ENCODE measurements at regions not wholly inside any gene's neighbourhood (a gene's known extent, or its start where the extent isn't known, plus 50 kb on each side); places are given as distances from the start of the nearest gene placed in this dataset.

DNA sequence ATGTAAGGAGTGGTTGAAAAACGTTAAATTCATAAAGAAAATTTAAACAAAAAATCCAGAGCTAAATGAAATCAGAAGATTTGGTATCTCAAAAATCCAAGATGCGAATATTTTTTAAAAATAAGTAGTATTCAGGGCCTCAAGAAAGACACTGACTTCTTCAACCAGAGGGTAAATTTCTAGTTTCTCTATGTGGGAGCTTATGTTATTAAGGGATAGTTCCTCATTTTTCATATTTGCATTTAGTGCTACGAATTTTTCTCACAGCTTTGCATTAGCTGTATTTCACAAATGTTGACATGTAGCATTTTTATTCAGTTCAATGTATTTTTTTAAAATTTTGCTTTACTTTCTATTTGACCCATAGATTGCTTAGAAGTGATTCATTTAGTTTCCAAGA is 454.7 kb downstream of the CBLN2 start:
- no peak for ATAC-seq (ENCODE audit: low read depth)
- no peaks in the 10 kb centered on the region for H3K9me3 ChIP-seq (ENCODE audit: severe bottlenecking)

DNA sequence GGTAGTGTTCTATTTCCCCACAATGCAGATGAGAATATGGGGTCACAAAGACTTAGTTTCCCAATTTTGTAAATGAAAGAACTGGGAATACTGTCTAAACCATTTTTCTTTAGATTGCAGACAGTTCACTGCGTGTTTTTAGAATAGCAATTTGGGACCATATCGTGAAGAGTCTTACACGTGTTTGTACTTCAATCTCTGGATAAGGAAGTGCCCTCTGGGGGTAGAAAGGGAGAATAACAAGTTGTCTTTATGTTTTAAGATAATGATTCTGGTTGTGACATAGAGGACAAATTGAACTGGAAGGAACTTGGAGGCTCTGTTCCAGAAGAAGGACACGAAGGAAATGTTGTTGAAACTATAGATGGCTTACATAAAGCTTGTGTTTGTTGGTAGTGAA is 457.7 kb downstream of the CBLN2 start:
- ATAC-seq (ENCODE audit: low read depth) (no peak; the same call in 2 of the 3 replicates), DNase-seq (ENCODE audit: low spot score) (no peak)
- H3K27me3 ChIP-seq (ENCODE audit: insufficient read depth, poor library complexity, severe bottlenecking): no peaks in the 10 kb centered on the region
- TF ChIP-seq, protein P1, sequence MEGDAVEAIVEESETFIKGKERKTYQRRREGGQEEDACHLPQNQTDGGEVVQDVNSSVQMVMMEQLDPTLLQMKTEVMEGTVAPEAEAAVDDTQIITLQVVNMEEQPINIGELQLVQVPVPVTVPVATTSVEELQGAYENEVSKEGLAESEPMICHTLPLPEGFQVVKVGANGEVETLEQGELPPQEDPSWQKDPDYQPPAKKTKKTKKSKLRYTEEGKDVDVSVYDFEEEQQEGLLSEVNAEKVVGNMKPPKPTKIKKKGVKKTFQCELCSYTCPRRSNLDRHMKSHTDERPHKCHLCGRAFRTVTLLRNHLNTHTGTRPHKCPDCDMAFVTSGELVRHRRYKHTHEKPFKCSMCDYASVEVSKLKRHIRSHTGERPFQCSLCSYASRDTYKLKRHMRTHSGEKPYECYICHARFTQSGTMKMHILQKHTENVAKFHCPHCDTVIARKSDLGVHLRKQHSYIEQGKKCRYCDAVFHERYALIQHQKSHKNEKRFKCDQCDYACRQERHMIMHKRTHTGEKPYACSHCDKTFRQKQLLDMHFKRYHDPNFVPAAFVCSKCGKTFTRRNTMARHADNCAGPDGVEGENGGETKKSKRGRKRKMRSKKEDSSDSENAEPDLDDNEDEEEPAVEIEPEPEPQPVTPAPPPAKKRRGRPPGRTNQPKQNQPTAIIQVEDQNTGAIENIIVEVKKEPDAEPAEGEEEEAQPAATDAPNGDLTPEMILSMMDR (IDR thresholded peaks at IDR 0.05; ENCODE audit: poor library complexity, severe bottlenecking): peak; percentile 67
- H3K4me3 ChIP-seq (ENCODE audit: severe bottlenecking): no peak overlapping the region
- no peak overlapping the region for H3K27ac ChIP-seq (ENCODE audit: poor library complexity, severe bottlenecking)
- H3K36me3 ChIP-seq (ENCODE audit: low read depth): no peaks in the 10 kb centered on the region
- no peaks in the 10 kb centered on the region for H3K9me3 ChIP-seq (ENCODE audit: severe bottlenecking)
- H3K4me1 ChIP-seq (ENCODE audit: insufficient read depth, poor library complexity, severe bottlenecking): no peaks in the 10 kb centered on the region

More for the DNA sequence above, 454.7 kb downstream of the CBLN2 start:
- Histone ChIP-seq H3K4me1 (ENCODE audit: insufficient read depth, poor library complexity, severe bottlenecking) (no peaks in the 10 kb centered on the region), H3K4me3 (ENCODE audit: severe bottlenecking) (no peak overlapping the region), H3K27me3 (ENCODE audit: insufficient read depth, poor library complexity, severe bottlenecking) (no peaks in the 10 kb centered on the region), H3K27ac (ENCODE audit: poor library complexity, severe bottlenecking) (no peak overlapping the region), H3K36me3 (ENCODE audit: low read depth) (no peaks in the 10 kb centered on the region)
- TF ChIP-seq, protein P1 (IDR thresholded peaks at IDR 0.05; ENCODE audit: poor library complexity, severe bottlenecking): no peak
- DNase-seq (ENCODE audit: low spot score): no peak

DNA sequence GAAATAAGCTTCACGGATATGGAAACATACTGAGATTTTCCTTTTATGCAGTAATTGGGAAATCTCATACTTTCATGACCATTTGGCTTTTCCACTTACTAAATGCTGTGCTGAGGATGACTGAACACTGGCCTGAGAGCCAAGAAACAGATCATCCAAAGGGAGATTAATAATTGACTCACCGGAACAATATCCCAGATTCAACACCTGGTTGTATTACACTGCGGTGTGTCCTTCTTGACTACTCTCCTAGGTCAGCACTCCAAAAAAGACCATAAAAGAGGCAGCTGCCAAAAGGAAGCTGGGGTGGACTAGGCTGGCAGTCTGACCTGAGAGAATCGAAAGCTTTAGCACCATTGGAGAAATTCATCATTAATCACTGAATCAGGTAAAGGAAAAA is 469.1 kb downstream of the CBLN2 start:
- ATAC-seq (ENCODE audit: low read depth): no peak
- H3K27me3 ChIP-seq (ENCODE audit: insufficient read depth, poor library complexity, severe bottlenecking): no peaks in the 10 kb centered on the region
- TF ChIP-seq, protein P1 (IDR thresholded peaks at IDR 0.05; ENCODE audit: poor library complexity, severe bottlenecking): no peak

DNA sequence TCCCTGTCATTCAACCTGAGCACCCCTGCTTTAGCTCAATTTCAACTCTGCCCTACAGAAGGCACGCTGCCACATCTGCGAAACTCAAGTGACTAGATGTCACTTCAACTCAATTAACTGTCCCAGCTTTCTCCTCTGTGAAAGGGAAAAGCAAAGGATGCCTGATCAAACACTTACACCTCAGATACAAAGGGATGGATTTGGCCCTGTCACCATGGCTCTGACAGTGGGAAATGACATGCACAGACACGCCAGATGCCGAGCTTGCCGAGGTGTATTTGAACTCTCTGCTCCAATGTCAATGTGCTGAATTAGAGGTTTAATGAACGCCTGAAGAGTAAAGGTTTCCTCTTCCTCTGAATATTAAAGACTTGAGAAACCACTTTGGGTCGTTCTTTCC is 481.1 kb downstream of the CBLN2 start:
- Histone ChIP-seq H3K9me3 (ENCODE audit: severe bottlenecking) (no peaks in the 10 kb centered on the region), H3K27me3 (ENCODE audit: insufficient read depth, poor library complexity, severe bottlenecking) (peaks cover 3% of the 10 kb centered on the region), H3K4me1 (ENCODE audit: insufficient read depth, poor library complexity, severe bottlenecking) (no peaks in the 10 kb centered on the region), H3K27ac (ENCODE audit: poor library complexity, severe bottlenecking) (no peak overlapping the region), H3K4me3 (ENCODE audit: severe bottlenecking) (no peak overlapping the region), H3K36me3 (ENCODE audit: low read depth) (no peaks in the 10 kb centered on the region)
- no peak for DNase-seq (ENCODE audit: low spot score)
- ATAC-seq (ENCODE audit: low read depth): no peak
- TF ChIP-seq, protein P1 (IDR thresholded peaks at IDR 0.05; ENCODE audit: poor library complexity, severe bottlenecking): no peak

More for the DNA sequence above, 469.1 kb downstream of the CBLN2 start:
- Histone ChIP-seq H3K4me3 (ENCODE audit: severe bottlenecking) (no peak overlapping the region), H3K9me3 (ENCODE audit: severe bottlenecking) (no peaks in the 10 kb centered on the region), H3K36me3 (ENCODE audit: low read depth) (no peaks in the 10 kb centered on the region), H3K27ac (ENCODE audit: poor library complexity, severe bottlenecking) (no peak overlapping the region), H3K4me1 (ENCODE audit: insufficient read depth, poor library complexity, severe bottlenecking) (no peaks in the 10 kb centered on the region)
- DNase-seq (ENCODE audit: low spot score): no peak

DNA sequence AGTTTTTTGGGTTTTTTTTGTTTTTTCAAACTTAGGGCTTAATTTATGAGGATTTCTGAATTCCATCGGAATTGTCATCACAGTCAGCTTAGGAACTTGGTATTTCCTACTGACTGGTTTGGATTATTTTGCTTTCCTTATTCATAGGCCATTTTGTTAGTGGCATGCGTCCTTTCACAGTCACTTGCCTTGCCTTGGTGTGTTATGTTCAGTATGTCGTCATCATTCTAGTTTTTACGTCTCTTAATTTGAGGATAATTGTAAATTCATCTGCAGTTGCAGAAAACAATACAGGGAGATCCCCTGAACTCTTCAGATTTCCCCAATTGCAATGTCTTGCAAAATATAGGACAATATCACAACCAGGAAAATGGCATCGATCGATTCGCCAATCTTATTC is 485.3 kb downstream of the CBLN2 start:
- Histone ChIP-seq H3K9me3 (ENCODE audit: severe bottlenecking) (no peaks in the 10 kb centered on the region), H3K4me3 (ENCODE audit: severe bottlenecking) (no peak overlapping the region), H3K36me3 (ENCODE audit: low read depth) (no peaks in the 10 kb centered on the region), H3K27me3 (ENCODE audit: insufficient read depth, poor library complexity, severe bottlenecking) (no peaks in the 10 kb centered on the region), H3K4me1 (ENCODE audit: insufficient read depth, poor library complexity, severe bottlenecking) (no peaks in the 10 kb centered on the region), H3K27ac (ENCODE audit: poor library complexity, severe bottlenecking) (no peak overlapping the region)
- TF ChIP-seq, protein P1 (IDR thresholded peaks at IDR 0.05; ENCODE audit: poor library complexity, severe bottlenecking): no peak
- no peak for DNase-seq (ENCODE audit: low spot score)
- no peak for ATAC-seq (ENCODE audit: low read depth)
